Subcutaneous abdominal adipose tissue (tissue), 5 donors: ENCODE measurements at regions not wholly inside any gene's neighbourhood (a gene's known extent, or its start where the extent isn't known, plus 50 kb on each side); places are given as distances from the start of the nearest gene placed in this dataset.

Experiments used
- H3K27ac ChIP-seq: one replicate; pipeline ENCODE4 v1.7.0; 2013; ENCODE audit warnings: low read depth, mild to moderate bottlenecking, inconsistent platforms, low read length, moderate library complexity
- H3K27me3 ChIP-seq, 5 donors: one replicate each; pipeline ENCODE4 v1.7.0; 2013; ENCODE audit warnings: low read length in 5 of 5, inconsistent platforms in 1 of 5; ENCODE audit not compliant: control insufficient read depth in 5 of 5, insufficient read depth in 4 of 5
- H3K36me3 ChIP-seq, 5 donors: one replicate each; pipeline ENCODE4 v1.7.0; 2013; ENCODE audit warnings: low read length in 5 of 5; ENCODE audit not compliant: control insufficient read depth in 5 of 5, insufficient read depth in 5 of 5
- H3K4me1 ChIP-seq, 5 donors: one replicate each; pipeline ENCODE4 v1.7.0; 2013; ENCODE audit warnings: low read length in 5 of 5, mild to moderate bottlenecking in 3 of 5, moderate library complexity in 1 of 5; ENCODE audit not compliant: control insufficient read depth in 5 of 5, insufficient read depth in 5 of 5
- H3K4me3 ChIP-seq, 5 donors: one replicate each; pipeline ENCODE4 v1.7.0; 2013; ENCODE audit warnings: low read length in 5 of 5, low read depth in 1 of 5
- H3K9ac ChIP-seq, 5 donors: one replicate each; pipeline ENCODE4 v1.7.0; 2013; ENCODE audit warnings: low read length in 5 of 5, mild to moderate bottlenecking in 4 of 5, moderate library complexity in 3 of 5
- H3K9me3 ChIP-seq, 5 donors: one replicate each; pipeline ENCODE4 v1.7.0; 2013; ENCODE audit warnings: low read length in 5 of 5; ENCODE audit not compliant: control insufficient read depth in 5 of 5
- donor health status: healthy.
- donor health status: healthy.
- donor health status: healthy.
- donor health status: healthy.
- donor health status: healthy.

DNA sequence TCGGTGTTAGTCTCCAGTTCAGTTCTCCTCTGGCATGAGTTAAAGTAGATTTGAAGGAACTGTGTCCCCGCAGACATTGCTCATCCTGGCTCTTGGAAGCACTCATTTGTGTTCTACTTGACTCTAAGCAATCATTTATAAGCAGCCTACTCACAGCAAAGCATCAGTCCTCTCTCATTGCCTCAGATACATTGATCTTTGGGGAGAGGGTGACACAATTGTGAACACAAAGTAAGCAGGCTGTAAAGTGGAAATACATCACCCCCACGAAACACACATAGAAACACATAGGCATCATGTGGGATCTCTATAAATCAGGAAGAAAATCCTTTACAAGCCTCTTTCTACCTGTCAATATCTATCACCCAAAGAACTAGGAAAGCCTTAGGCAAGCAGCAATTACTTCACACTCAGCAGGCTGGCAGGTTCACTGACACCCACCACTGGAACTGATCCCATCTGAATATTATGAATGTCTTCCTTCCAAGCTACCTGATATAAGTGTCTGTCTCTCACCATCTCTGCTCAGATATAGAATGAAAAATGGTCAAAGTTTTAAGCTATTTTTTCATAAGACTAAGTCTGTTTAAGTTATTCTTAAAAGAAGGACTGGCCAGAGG is 675.8 kb downstream of the HACE1 start:
- Histone ChIP-seq H3K4me1 (no peaks in the 10 kb centered on the region), H3K27ac (no peak overlapping the region), H3K4me3 (no peak overlapping the region), H3K27me3 (no peaks in the 10 kb centered on the region), H3K36me3 (no peaks in the 10 kb centered on the region), H3K9me3 (peaks cover 0 to 3% (median 0%) of the 10 kb centered on the region in 5 donors), H3K9ac (no peak overlapping the region)

DNA sequence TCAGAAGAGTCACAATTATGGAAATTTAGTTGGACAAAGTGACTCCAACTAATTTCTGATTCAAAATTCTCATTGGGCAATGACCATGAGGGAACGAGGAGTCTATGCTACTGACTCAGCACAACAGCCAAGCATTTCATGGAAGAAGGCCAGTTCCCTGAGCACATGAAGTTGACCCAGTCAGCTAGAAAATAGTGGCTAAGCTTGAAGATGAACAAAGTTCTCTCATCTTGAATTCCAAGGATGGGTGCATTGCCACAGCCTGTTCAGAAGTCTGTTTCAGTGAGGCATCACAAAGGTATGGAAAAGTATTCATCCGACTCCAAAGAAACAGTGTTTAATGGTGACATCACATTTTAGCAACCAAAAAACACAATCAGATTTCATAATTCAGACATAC is 676.9 kb downstream of the HACE1 start:
- H3K27ac ChIP-seq: no peak overlapping the region
- H3K9ac ChIP-seq: no peak overlapping the region
- no peaks in the 10 kb centered on the region for H3K27me3 ChIP-seq
- H3K36me3 ChIP-seq: no peaks in the 10 kb centered on the region
- peaks cover 0 to 3% (median 0%) of the 10 kb centered on the region in 5 donors for H3K9me3 ChIP-seq
- H3K4me3 ChIP-seq: no peak overlapping the region
- no peaks in the 10 kb centered on the region for H3K4me1 ChIP-seq

DNA sequence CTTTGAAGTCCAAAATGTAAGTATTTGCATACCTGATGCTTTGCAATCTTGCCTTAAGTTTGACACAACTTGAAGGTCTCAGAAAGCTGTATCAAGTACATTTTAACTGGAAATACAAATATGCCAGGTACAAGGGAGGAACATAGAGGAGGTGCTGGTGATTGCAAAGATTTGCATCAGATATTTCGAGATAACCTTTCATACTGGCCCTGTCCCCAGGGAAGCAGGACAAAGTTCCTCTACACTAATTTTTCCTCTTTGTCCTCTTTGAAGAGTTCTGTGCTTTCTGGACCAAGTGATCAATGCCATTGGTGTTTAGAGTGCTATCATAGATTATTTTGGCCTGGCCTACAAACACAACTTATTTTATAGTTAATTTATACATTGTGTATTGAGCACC is 686.1 kb downstream of the HACE1 start:
- Histone ChIP-seq H3K27me3 (no peaks in the 10 kb centered on the region), H3K4me1 (no peaks in the 10 kb centered on the region), H3K9ac (no peak overlapping the region), H3K9me3 (no peaks in the 10 kb centered on the region), H3K4me3 (no peak overlapping the region), H3K27ac (no peak overlapping the region), H3K36me3 (no peaks in the 10 kb centered on the region)

DNA sequence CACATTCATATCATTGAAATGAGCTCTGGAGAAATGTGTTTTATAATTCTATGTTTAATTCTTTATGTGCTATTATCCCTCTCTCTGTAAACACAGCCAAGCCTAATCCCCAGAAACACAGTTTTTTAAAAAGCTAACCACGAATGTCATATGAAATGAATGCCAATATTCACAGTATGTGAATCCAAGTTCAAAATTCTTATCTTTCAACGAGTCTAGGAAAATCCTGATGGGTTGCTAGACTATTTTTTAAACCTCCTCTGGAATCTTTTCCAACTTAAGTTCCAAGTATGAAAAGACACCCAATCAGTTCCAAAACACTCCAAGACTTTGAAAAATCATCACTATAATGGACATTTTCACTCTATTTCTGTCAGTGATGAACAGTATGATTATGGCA is 689.3 kb downstream of the HACE1 start:
- Histone ChIP-seq H3K27ac (no peak overlapping the region), H3K27me3 (no peaks in the 10 kb centered on the region), H3K9ac (no peak overlapping the region), H3K36me3 (no peaks in the 10 kb centered on the region), H3K4me3 (no peak overlapping the region), H3K4me1 (no peaks in the 10 kb centered on the region), H3K9me3 (peaks cover 0 to 9% (median 0%) of the 10 kb centered on the region in 5 donors)

DNA sequence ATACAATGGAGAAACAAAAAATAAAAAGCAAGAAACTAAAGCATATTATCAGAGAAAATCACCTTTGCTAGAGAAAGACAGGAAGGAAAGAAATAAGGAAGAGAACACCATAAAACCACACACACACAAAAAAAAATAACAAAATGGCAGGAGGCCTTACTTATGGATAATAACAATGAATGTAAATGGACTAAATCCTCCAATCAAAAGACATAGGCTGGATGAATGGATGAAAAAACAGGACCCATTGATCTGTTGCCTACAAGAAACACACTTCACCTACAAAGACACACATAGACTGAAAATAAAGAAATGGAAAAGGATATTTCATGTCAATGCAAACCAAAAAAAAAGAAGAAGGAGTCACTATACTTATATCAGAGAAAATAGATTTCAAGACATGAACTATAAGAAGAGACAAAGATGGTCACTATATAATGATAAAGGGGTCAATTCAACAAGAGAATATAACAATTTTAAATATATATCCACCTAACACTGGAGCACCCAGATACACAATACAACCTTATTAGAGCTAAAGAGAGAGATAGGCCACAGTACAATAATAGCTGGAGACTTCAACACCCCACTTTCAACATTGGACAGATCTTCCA is 693.6 kb downstream of the HACE1 start:
- H3K36me3 ChIP-seq: no peaks in the 10 kb centered on the region
- no peak overlapping the region for H3K27ac ChIP-seq
- no peaks in the 10 kb centered on the region for H3K4me1 ChIP-seq
- H3K9ac ChIP-seq: no peak overlapping the region
- no peak overlapping the region for H3K4me3 ChIP-seq
- no peaks in the 10 kb centered on the region for H3K27me3 ChIP-seq
- peaks cover 0 to 26% (median 12%) of the 10 kb centered on the region in 5 donors for H3K9me3 ChIP-seq

DNA sequence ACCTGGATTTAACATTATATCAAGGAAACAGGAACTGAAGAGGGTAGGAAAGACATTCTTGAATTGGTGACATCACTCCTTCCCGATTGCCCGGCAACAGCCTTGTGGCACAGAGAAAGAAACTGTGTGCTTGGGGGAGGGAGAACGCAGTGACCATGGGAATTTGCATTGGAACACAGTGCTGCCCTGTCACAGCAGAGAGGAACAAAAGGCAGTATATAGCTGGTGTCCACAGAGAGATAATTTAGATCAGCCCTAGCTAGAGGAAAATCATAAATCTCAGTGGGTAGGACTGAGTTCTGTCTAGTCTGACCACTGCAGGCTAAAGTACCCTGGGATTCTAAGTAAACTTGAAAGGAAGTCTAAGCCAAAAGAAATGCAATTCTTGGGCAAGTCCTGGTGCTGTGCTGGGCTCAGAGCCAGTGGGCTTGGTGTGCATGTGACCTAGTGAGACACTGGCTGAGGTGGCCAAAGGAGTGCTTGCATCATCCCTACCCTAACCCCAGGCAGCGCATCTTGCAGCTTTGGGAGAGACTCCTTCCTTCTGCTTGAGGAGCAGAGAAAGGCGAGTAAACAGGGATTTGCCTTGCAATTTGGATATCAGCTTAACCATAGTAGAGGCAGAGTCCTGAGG is 697.6 kb downstream of the HACE1 start:
- Histone ChIP-seq H3K27ac (no peak overlapping the region), H3K4me1 (no peaks in the 10 kb centered on the region), H3K27me3 (no peaks in the 10 kb centered on the region), H3K4me3 (no peak overlapping the region), H3K36me3 (no peaks in the 10 kb centered on the region), H3K9ac (no peak overlapping the region), H3K9me3 (peaks cover 0 to 26% (median 12%) of the 10 kb centered on the region in 5 donors)

DNA sequence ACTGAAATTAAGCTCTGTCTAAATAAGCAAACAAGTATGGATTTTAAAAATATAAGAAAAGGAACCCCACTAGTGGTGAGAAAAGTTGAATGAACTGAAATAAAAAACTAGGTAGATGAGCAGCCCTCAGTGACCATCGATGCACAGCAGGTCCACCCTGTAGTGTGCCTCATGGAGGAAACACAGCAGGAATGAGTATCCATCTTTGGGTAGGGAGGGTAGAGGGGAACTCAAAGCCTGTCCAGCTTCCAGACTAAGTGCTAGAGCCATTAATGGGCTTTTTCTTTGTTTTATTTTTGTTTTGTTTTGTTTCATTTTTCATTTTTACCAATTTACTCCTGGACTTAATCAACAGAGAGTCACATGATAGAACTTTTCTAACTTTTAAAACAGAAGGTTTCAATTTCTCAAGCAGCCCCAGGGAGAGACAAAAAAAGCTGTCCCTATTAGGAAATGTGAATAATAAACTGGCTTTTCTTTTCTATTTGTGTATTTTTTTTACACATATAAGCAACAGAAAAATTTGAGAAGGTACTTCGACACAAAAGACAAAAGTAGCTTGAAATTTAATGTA is 700.6 kb downstream of the HACE1 start:
- H3K9ac ChIP-seq: no peak overlapping the region
- H3K4me3 ChIP-seq: no peak overlapping the region
- H3K36me3 ChIP-seq: no peaks in the 10 kb centered on the region
- H3K4me1 ChIP-seq: no peaks in the 10 kb centered on the region
- no peaks in the 10 kb centered on the region for H3K27me3 ChIP-seq
- H3K9me3 ChIP-seq: peaks cover 0 to 12% (median 5%) of the 10 kb centered on the region in 5 donors
- H3K27ac ChIP-seq: no peak overlapping the region

DNA sequence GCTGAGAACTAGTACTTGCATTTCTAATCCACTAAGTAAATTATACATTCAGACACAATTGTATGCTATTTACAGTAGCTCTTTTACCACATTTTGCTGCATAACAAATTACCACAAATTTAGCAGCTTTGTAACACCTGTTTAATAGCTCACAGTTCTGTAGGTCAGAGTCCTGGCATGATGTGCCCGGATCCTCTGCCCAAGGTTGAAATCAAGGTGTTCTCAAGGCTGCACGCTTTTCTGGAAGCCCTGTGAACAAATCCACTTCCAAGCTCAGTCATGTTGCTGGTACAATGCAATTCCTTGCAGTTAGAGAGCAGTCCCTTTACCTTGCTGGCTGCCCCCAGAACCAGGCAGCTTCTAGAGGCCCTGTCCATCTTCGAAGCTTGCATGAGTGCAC is 716.0 kb downstream of the HACE1 start:
- Histone ChIP-seq H3K36me3 (no peaks in the 10 kb centered on the region), H3K9ac (no peak overlapping the region), H3K27me3 (no peaks in the 10 kb centered on the region), H3K4me1 (no peaks in the 10 kb centered on the region), H3K27ac (no peak overlapping the region), H3K4me3 (no peak overlapping the region), H3K9me3 (peaks cover 0 to 2% (median 0%) of the 10 kb centered on the region in 5 donors)

DNA sequence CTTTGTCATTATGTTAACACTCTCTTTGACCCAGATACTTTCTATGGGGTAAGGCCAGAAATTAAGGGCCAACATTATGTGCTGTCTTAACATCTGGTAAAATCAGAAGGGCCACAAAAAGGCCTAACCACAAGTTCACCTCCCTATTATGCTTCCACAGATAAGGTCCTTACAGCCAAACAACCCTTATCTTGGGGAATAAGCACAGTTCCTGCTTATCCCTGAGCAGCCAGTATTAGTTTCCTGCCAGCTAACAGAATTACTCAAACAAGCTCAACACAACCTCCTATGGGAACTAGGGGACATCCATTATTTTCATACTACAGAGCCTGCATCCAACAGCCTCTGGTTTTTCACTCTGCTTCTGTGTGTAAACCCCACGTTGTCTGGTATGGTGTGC is 724.8 kb downstream of the HACE1 start:
- Histone ChIP-seq H3K36me3 (no peaks in the 10 kb centered on the region), H3K4me1 (no peaks in the 10 kb centered on the region), H3K27me3 (no peaks in the 10 kb centered on the region)

DNA sequence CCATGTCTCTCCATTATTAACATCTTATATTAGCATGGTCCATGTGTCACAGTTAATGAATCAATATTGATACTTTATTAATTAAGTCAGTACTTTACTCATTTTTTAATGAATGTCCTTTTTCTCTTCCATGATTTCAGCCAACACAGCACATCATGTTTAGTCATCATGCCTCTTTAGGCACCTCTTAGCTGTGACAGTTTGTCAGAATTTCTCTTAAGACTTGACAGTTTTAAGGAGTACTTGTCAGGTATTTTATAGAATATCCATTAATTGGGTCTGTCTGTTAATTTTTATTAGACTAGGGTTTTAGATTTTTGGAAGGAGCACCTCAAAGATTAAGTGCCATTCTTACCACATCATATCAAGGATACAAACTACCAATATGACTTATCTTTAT is 729.4 kb downstream of the HACE1 start:
- Histone ChIP-seq H3K4me1 (no peaks in the 10 kb centered on the region), H3K9ac (no peak overlapping the region), H3K4me3 (no peak overlapping the region), H3K9me3 (no peaks in the 10 kb centered on the region), H3K27me3 (no peaks in the 10 kb centered on the region), H3K27ac (no peak overlapping the region), H3K36me3 (no peaks in the 10 kb centered on the region)

More for the DNA sequence above, 724.8 kb downstream of the HACE1 start:
- no peak overlapping the region for H3K27ac ChIP-seq
- H3K4me3 ChIP-seq: no peak overlapping the region
- no peak overlapping the region for H3K9ac ChIP-seq
- H3K9me3 ChIP-seq: no peaks in the 10 kb centered on the region
